Mononuclear cell (primary cell): ENCODE measurements at regions not wholly inside any gene's neighbourhood (a gene's known extent, or its start where the extent isn't known, plus 50 kb on each side); places are given as distances from the start of the nearest gene placed in this dataset.
"Not testable (repeated sequence)": the region's sequence is repeated elsewhere in the genome, so short reads cannot be mapped to it uniquely, and the experiment has no call there.

Source experiments
- H3K27me3 ChIP-seq: 2 replicates; pipeline ENCODE4 v1.6.0; 2011; ENCODE audit warnings: low read length, control low read depth; ENCODE audit not compliant: insufficient read depth
- H3K4me1 ChIP-seq: 2 replicates; pipeline ENCODE4 v1.5.1; 2011; ENCODE audit warnings: mild to moderate bottlenecking, low read length, control low read depth; ENCODE audit not compliant: insufficient read depth
- H3K4me3 ChIP-seq: 2 replicates; pipeline ENCODE4 v1.5.1; 2011; ENCODE audit warnings: mild to moderate bottlenecking, low read length, moderate library complexity
- H3K9me3 ChIP-seq: 2 replicates; pipeline ENCODE4 v1.5.1; 2011; ENCODE audit warnings: low read depth, mild to moderate bottlenecking, control low read depth, low read length

DNA sequence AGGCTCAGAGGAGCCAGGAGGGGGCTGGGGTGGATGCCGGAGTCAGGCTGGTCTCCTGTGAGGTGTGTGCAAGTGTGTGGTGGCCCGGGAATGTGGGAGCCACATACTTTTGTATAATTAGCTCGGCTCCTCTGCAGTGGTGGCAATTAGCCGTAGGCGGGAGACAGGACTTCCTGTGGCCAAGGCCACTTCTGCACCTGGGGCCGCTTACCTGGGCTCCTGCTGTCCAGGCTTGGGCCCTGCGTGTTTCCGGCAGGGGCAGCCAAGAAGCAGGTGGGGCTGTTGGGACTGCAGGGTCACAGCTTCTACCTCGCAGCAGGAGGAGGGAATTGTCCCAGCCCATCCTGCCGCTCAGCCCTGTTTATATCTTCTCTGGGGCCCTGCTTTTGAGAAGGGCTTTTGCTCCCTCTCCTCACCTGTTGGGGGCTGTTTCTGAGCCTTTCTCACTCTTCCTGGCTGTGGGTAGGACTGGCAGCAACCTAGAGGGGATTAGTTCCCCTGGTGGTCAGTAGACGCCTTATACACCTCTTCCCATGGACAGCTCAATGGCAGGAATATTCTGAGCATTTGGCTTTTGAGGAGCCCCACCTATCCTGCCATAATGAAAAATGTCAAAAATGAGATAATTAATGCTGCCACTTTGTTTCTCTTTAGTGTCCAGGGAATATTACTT lies 145.4 kb upstream of the PITX1 start:
- Histone ChIP-seq H3K4me1 (no peaks in the 10 kb centered on the region), H3K9me3 (no peaks in the 10 kb centered on the region), H3K4me3 (no peak overlapping the region), H3K27me3 (no peaks in the 10 kb centered on the region)

- Histone ChIP-seq H3K9me3 (no peaks in the 10 kb centered on the region), H3K27me3 (no peaks in the 10 kb centered on the region), H3K4me3 (no peak overlapping the region), H3K4me1 (no peaks in the 10 kb centered on the region)
Observed at GRCh38 chr5:135178476-135179155, 144.6 kb upstream of the PITX1 start.

DNA sequence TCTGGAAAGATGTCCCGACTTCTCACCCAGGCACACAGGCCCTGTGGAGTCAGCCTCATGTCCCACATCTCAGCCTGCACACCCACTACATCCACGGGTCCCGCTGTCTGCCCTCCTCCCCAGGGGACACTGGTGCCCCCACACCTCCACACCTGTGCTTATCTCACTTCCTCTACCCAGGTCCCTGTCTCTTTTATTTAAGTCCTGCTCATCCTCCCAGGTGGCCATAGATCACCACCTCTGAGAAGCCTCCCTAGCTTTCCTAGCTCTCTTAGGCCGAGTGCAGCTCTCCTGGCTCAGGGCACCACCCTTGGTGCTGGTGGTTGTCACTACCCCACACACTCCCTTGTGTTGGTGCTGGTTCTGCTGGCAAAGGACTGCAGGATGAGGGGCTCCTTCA lies 143.6 kb upstream of the PITX1 start:
- Histone ChIP-seq H3K4me1 (no peaks in the 10 kb centered on the region), H3K9me3 (no peaks in the 10 kb centered on the region), H3K27me3 (peaks cover under 1% of the 10 kb centered on the region), H3K4me3 (no peak overlapping the region)

GRCh38 chr5:135176991-135177390 lies 143.0 kb upstream of the PITX1 start:
- no peak overlapping the region for H3K4me3 ChIP-seq
- H3K9me3 ChIP-seq = no peaks in the 10 kb centered on the region
- H3K27me3 ChIP-seq = peaks cover 6% of the 10 kb centered on the region
- H3K4me1 ChIP-seq = no peaks in the 10 kb centered on the region

GRCh38 chr5:135174315-135175096 lies 140.5 kb upstream of the PITX1 start:
- Histone ChIP-seq H3K9me3 (no peaks in the 10 kb centered on the region), H3K4me1 (no peaks in the 10 kb centered on the region), H3K4me3 (no peak overlapping the region), H3K27me3 (peaks cover 12% of the 10 kb centered on the region)

- Histone ChIP-seq H3K9me3 (no peaks in the 10 kb centered on the region), H3K4me1 (no peaks in the 10 kb centered on the region), H3K27me3 (peaks cover 12% of the 10 kb centered on the region), H3K4me3 (no peak overlapping the region)
Observed at GRCh38 chr5:135173662-135174290, 139.7 kb upstream of the PITX1 start.

- no peaks in the 10 kb centered on the region for H3K9me3 ChIP-seq
- H3K4me3 ChIP-seq = no peak overlapping the region
Observed at GRCh38 chr5:135172718-135173117, 138.7 kb upstream of the PITX1 start.

DNA sequence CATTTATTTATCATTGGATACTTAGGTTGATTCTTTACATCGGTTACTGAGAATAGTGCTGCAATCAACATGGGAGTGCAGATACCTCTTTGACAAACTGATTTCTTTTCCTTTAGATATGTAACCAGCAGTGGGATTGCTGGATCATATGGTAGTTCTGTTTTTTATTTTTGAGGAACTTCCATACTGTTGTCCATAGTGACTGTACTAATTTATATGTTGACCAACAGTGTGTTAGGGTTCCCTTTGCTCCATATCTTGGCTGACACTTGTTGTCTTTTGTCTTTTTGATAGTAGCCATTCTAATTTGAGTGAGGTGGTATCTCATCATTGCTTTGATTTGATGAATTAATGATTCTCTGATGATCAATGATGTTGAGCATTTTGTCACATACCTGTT lies 137.3 kb upstream of the PITX1 start:
- Histone ChIP-seq H3K27me3 (peaks cover 18% of the 10 kb centered on the region), H3K9me3 (no peaks in the 10 kb centered on the region), H3K4me1 (no peaks in the 10 kb centered on the region), H3K4me3 (no peak overlapping the region)

More at GRCh38 chr5:135172718-135173117, 138.7 kb upstream of the PITX1 start:
- Histone ChIP-seq H3K4me1 (no peaks in the 10 kb centered on the region), H3K27me3 (peaks cover 16% of the 10 kb centered on the region)

GRCh38 chr5:135170500-135170899 lies 136.5 kb upstream of the PITX1 start:
- Histone ChIP-seq H3K4me3 (no peak overlapping the region), H3K27me3 (peaks cover 18% of the 10 kb centered on the region), H3K4me1 (no peaks in the 10 kb centered on the region), H3K9me3 (no peaks in the 10 kb centered on the region)

DNA sequence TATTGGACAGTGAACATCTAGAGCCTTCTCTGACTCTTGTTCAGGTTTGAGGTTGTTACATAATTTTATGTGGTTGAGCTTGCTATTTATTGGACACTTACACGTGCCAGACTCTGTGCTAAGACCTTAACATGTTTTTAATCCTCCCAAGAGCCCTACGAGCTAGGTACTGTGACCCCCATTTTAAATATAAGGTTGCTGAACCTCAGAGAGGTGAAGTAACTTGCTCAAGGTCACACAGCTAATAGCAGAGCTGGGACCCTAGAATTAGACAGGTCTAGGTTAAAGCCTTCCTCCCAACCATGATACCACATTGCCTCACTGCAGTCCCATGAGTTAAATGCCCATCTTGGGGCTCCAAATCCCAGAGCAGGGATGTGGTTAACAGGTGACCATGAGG lies 135.7 kb upstream of the PITX1 start:
- Histone ChIP-seq H3K4me1 (no peaks in the 10 kb centered on the region), H3K9me3 (no peaks in the 10 kb centered on the region), H3K27me3 (peaks cover 18% of the 10 kb centered on the region), H3K4me3 (no peak overlapping the region)

DNA sequence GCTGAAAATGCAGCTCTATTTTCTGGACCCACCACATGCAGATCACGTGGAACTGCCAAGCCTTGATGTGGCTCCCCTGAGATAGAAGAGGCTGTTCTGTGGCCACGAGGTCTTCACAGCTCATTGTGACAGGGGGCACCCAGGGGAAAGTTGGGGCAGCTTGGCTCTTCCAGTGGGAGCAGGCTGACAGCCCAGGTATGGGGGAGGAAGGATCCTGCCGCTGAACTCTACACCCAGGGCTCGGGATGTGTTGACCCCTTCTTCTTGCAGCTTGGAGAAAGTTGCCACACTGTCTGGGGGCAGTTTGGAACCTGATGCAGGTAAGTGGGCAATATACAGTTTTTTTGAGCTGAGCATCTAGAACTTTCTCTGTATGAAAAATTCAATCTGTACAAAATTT lies 133.6 kb upstream of the PITX1 start:
- H3K9me3 ChIP-seq = no peaks in the 10 kb centered on the region
- H3K4me3 ChIP-seq = no peak overlapping the region
- no peaks in the 10 kb centered on the region for H3K4me1 ChIP-seq
- H3K27me3 ChIP-seq = peaks cover 18% of the 10 kb centered on the region

GRCh38 chr5:135164873-135165614 lies 131.0 kb upstream of the PITX1 start:
- not testable (repeated sequence) for H3K4me1 ChIP-seq, H3K4me3 ChIP-seq, H3K27me3 ChIP-seq, H3K9me3 ChIP-seq

GRCh38 chr5:135163964-135164363 lies 129.9 kb upstream of the PITX1 start:
- Histone ChIP-seq H3K4me1 (no peaks in the 10 kb centered on the region), H3K9me3 (peaks cover 6% of the 10 kb centered on the region), H3K4me3 (no peak overlapping the region), H3K27me3 (peaks cover 5% of the 10 kb centered on the region)

DNA sequence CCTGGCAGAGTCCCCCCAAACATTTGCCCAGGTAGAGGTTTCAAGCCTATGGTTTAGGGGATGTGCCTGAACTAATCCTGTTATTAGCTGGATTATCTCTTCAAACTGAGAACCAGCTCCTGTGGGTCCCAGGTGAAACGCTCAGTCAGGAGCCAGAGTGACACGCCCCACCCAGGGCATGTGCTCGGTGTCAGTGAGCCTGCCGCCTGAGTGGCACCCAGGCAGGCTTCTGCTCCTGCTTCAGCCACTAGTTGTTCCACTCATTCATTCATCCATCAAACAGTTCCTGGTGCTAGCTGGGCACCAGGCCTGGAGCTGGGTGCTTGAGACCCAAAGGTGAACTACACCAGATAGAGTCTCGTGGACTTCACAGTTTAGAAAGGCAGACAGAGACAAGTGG lies 129.4 kb upstream of the PITX1 start:
- Histone ChIP-seq H3K4me3 (no peak overlapping the region), H3K4me1 (no peaks in the 10 kb centered on the region), H3K27me3 (peaks cover 4% of the 10 kb centered on the region), H3K9me3 (peaks cover 9% of the 10 kb centered on the region)
